ENCODE measurements at regions not wholly inside any gene's neighbourhood (a gene's known extent, or its start where the extent isn't known, plus 50 kb on each side); places are given as distances from the start of the nearest gene placed in this dataset.

DNA sequence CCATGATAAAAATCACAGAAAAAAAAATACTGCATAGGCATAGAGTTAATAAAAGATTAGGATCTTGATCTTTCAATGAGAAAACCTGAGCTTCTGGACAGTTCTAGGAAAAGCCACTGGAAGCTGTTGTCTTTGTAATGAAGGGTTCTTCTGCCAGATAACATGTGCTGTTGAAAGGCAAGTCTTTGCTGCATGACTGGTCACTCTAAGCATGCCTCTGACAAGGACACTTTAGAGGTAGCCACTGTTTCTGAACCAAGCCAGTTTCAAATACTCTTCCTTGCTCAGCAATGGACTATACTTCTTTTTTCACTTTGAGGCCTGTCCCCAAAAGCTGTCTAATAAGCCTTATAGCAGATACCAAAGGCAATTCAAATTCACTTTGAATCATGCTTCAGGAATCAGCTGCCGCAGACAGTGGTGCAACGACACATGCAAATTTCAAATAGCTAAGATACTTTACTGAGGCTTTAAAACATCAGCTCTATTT is 70.2 kb downstream of the BTG1 start:
- Histone ChIP-seq H3K79me2 (ENCODE audit: insufficient read depth, low read length) (no peaks in the 10 kb centered on the region), H4K20me1 (ENCODE audit: low read depth, low read length) (no peaks in the 10 kb centered on the region), H3F3A (ENCODE audit: insufficient read depth) (no peaks in the 10 kb centered on the region), H3K9me2 (replicated peaks; ENCODE audit: insufficient read depth, low read length) (no peaks in the 10 kb centered on the region), H3K9me3 (ENCODE audit: insufficient read depth, low read length) (no peaks in the 10 kb centered on the region), H3K27me3 (ENCODE audit: low read length) (no peaks in the 10 kb centered on the region), H3K36me3 (ENCODE audit: low read length) (no peaks in the 10 kb centered on the region), H3K9ac (ENCODE audit: low read length) (no peak overlapping the region), H3K27ac (ENCODE audit: low read depth, low read length) (no peak overlapping the region), H3K4me2 (ENCODE audit: low read depth, low read length, poor library complexity, severe bottlenecking) (no peak overlapping the region), H2AFZ (ENCODE audit: low read depth, low read length, severe bottlenecking) (no peak overlapping the region), H3K4me3 (ENCODE audit: insufficient read depth, low read length, poor library complexity, severe bottlenecking) (no peak overlapping the region)
- TF ChIP-seq EZH2phosphoT487 (conservative IDR thresholded peaks at IDR 0.05; ENCODE audit: low read length) = no peak
- TF ChIP-seq, protein P1, sequence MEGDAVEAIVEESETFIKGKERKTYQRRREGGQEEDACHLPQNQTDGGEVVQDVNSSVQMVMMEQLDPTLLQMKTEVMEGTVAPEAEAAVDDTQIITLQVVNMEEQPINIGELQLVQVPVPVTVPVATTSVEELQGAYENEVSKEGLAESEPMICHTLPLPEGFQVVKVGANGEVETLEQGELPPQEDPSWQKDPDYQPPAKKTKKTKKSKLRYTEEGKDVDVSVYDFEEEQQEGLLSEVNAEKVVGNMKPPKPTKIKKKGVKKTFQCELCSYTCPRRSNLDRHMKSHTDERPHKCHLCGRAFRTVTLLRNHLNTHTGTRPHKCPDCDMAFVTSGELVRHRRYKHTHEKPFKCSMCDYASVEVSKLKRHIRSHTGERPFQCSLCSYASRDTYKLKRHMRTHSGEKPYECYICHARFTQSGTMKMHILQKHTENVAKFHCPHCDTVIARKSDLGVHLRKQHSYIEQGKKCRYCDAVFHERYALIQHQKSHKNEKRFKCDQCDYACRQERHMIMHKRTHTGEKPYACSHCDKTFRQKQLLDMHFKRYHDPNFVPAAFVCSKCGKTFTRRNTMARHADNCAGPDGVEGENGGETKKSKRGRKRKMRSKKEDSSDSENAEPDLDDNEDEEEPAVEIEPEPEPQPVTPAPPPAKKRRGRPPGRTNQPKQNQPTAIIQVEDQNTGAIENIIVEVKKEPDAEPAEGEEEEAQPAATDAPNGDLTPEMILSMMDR (IDR thresholded peaks at IDR 0.05; ENCODE audit: insufficient read depth, low read length, poor library complexity, severe bottlenecking) = no peak

DNA sequence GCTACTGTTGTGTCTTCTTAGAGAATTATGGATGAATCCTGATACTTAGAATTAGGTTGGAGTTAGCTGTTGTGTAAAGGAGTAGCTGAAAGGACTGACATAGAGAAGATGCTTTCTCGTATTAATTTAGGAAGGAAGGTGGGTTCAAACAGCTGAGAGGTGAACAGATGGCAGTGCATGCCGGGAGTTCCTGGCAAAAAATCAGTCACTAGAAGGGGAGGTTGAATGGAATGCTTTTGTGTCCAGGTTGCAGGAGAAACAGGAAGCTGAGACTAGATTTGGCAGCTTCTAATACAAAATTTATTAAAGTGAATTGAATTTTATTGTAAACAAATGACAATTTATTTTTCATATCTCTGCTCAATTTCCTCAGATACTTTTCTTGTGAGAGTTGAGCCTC is 70.8 kb downstream of the BTG1 start:
- Histone ChIP-seq H3K36me3 (ENCODE audit: low read length) (no peaks in the 10 kb centered on the region), H3K79me2 (ENCODE audit: insufficient read depth, low read length) (no peaks in the 10 kb centered on the region), H3F3A (ENCODE audit: insufficient read depth) (no peaks in the 10 kb centered on the region), H3K27me3 (ENCODE audit: low read length) (no peaks in the 10 kb centered on the region), H3K4me3 (ENCODE audit: insufficient read depth, low read length, poor library complexity, severe bottlenecking) (no peak overlapping the region), H3K4me2 (ENCODE audit: low read depth, low read length, poor library complexity, severe bottlenecking) (no peak overlapping the region), H3K27ac (ENCODE audit: low read depth, low read length) (no peak overlapping the region), H3K9me2 (replicated peaks; ENCODE audit: insufficient read depth, low read length) (no peaks in the 10 kb centered on the region), H3K9me3 (ENCODE audit: insufficient read depth, low read length) (no peaks in the 10 kb centered on the region), H3K9ac (ENCODE audit: low read length) (no peak overlapping the region), H2AFZ (ENCODE audit: low read depth, low read length, severe bottlenecking) (no peak overlapping the region), H4K20me1 (ENCODE audit: low read depth, low read length) (no peaks in the 10 kb centered on the region)
- TF ChIP-seq, protein P1 (IDR thresholded peaks at IDR 0.05; ENCODE audit: insufficient read depth, low read length, poor library complexity, severe bottlenecking) = no peak
- no peak for TF ChIP-seq EZH2phosphoT487 (conservative IDR thresholded peaks at IDR 0.05; ENCODE audit: low read length)

DNA sequence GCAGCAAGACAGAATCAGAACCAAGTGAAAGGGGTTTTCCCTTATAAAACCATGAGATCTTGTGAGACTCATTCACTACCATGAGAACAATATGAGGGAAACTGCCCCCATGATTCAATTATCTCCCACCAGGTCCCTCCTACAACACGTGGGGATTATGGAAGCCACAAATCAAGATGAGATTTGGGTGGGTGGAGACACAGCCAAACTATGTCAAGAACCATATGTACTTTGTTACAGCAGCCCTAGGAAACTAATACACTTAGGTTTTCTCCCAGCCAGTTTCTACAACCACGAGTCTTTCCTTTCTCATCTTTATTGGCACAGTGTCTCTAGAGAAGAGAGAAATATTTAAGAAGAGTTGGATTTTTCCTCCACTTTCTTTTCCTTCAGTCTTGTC is 72.6 kb downstream of the BTG1 start:
- H2AFZ ChIP-seq (ENCODE audit: low read depth, low read length, severe bottlenecking) = no peak overlapping the region
- no peak overlapping the region for H3K4me3 ChIP-seq (ENCODE audit: insufficient read depth, low read length, poor library complexity, severe bottlenecking)
- no peaks in the 10 kb centered on the region for H3K36me3 ChIP-seq (ENCODE audit: low read length)
- H3K27ac ChIP-seq (ENCODE audit: low read depth, low read length) = no peak overlapping the region
- H3K9me3 ChIP-seq (ENCODE audit: insufficient read depth, low read length) = no peaks in the 10 kb centered on the region
- no peaks in the 10 kb centered on the region for H3K27me3 ChIP-seq (ENCODE audit: low read length)
- no peak for TF ChIP-seq EZH2phosphoT487 (conservative IDR thresholded peaks at IDR 0.05; ENCODE audit: low read length)
- TF ChIP-seq, protein P1 (IDR thresholded peaks at IDR 0.05; ENCODE audit: insufficient read depth, low read length, poor library complexity, severe bottlenecking) = no peak
- no peaks in the 10 kb centered on the region for H3F3A ChIP-seq (ENCODE audit: insufficient read depth)
- H3K9ac ChIP-seq (ENCODE audit: low read length) = no peak overlapping the region
- H3K79me2 ChIP-seq (ENCODE audit: insufficient read depth, low read length) = no peaks in the 10 kb centered on the region
- no peak overlapping the region for H3K4me2 ChIP-seq (ENCODE audit: low read depth, low read length, poor library complexity, severe bottlenecking)
- no peaks in the 10 kb centered on the region for H4K20me1 ChIP-seq (ENCODE audit: low read depth, low read length)
- no peaks in the 10 kb centered on the region for H3K9me2 ChIP-seq (replicated peaks; ENCODE audit: insufficient read depth, low read length)

Data from SU-DHL-6 (cell line).